Stimulated activated CD4-positive, alpha-beta T cell treated with anti-CD3 and anti-CD28 coated beads, Interleukin-1b, Interleukin-23, amount 100 ng/mL, for 48 hours (primary cell): ENCODE measurements at regions not wholly inside any gene's neighbourhood (a gene's known extent, or its start where the extent isn't known, plus 50 kb on each side); places are given as distances from the start of the nearest gene placed in this dataset.

Experiments
- DNase-seq: peaks from one replicate; pipeline ENCODE4 v3.0.0-alpha.2; 2020

DNA sequence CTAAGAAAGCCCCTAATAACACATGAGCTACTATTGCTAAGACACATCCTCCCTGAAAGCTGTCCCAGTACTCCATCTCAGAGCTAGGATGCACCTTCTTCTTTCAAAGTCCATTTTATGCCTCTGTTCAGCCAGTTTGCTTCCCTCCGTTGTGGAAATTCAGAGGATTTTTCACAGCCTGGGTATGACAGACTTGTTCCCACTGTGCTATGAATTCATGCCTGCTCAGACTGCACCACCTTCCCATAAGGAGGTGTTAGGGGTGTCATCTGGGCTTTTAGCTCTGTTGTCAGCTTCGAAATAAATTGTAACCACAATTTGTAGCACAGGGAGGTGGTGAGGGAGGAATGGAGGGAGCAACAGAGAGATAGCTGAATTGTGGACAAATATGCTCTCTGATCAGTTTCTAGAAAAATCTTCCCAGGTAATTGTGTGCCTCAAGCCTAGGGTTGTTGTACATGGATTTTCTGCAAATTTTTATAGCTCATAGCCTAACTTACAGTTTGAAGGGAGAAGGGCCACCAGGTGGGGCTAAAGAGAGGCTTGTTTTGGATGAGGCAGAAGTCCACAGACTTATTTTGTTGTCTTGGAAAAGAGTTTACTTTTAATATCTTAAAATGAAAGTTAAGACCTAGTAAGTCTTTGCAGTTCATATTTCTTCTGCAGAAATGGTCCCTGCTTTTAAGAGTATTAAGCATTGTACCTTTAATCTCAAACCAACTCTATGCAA is 462.0 kb downstream of the PDCD6IP start:
- peak; percentile 36 for DNase-seq

DNA sequence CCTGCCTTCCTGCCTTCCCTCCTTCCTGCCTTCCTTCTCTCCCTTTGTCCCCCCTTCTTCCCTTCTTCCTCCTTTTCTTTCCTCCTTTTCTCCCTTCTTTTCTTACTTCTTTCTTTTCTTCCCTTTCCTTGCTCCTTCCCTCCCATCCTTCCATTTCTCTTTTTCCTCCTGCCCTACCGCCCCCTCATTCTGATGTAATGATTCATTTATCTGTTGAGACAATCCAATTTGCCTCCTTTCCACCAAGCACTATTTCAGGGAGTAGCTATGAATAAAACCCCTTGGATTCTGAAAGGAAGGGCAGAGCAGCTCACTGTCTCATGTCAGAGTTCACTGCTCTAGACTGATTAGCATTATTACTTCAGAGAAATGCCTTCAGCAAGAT is 462.6 kb downstream of the PDCD6IP start:
- no peak for DNase-seq

DNA sequence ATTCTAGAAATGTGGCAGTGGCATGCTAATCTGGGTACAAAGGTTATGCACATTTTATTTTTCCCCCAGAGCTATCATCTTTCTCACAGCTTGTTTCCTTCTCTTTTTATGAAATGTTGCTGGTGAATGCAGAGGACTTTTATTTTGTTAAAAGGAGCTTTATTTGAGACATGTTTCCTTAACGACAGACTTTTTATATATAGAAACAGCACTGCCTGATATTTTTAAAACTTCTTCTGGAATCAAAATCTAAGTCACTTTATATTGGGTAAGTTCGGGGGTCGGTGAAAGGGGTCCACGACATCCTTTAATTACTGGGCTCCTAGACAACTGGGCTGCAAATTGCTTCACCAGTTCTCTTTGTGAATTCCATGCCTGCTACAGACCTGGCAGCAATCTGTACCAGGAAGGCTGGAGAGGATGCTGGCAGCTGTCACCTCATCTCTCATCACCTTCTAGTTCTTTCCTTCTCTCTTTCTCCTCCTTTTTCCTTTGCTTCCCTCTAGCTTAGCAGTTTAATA is 464.7 kb downstream of the PDCD6IP start:
- no peak for DNase-seq

GRCh38 chr3:34264337-34265041 is 466.1 kb downstream of the PDCD6IP start:
- DNase-seq = no peak

- no peak for DNase-seq
Observed at GRCh38 chr3:34267088-34267487, 468.7 kb downstream of the PDCD6IP start.

DNA sequence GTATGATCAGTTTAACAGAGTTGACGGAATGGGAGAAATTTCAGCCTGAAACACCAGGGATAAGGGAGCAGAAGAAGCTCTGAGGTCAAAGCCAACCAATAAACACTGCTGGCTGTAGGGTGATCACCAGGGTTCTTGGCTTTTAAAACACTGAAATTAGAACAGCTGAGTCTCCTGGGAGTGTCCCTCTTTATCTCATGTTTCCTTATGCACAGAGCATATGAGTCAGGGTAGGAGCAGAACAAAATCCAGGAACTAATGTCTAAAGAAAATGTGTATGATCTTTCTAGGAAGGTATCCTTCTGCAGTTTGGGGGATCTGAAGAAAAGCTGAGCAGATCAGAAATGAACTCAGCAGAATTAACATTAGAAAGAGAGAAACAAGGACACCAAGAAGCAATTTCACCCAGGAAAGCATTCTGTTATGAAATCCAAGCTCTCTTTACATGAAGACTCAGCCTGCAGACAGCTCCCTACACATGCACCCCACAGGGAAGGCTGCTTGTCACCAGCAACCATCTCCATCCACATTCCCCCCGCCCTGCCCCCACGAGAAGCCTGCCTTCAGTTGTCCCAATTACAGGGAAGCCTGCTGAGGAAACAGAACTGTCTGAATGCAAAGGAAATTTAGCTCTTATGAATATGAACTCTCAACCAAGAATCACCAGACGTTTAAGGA is 469.7 kb downstream of the PDCD6IP start:
- no peak for DNase-seq

GRCh38 chr3:34275811-34276210 is 477.4 kb downstream of the PDCD6IP start:
- DNase-seq = no peak

GRCh38 chr3:34276342-34276741 is 477.9 kb downstream of the PDCD6IP start:
- no peak for DNase-seq

DNA sequence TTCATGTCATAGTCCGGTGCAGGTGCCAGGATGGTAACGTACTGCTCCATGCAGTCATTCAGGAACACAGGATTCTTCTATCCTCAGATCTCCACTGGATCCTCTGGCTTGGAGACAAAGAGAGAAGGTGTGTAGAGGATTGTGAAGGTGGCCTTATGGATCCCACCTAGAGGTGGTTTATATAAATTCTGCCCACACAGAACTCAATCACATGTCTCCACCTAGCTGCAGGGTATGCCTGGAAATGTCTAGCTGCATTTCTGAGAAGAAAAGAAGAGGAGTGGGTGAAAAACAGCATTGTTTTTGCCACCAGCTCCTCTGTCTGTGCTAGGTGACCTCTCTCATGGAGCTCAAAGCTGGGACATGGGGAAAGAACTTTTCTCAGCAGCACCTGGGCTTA is 478.7 kb downstream of the PDCD6IP start:
- DNase-seq = no peak

DNA sequence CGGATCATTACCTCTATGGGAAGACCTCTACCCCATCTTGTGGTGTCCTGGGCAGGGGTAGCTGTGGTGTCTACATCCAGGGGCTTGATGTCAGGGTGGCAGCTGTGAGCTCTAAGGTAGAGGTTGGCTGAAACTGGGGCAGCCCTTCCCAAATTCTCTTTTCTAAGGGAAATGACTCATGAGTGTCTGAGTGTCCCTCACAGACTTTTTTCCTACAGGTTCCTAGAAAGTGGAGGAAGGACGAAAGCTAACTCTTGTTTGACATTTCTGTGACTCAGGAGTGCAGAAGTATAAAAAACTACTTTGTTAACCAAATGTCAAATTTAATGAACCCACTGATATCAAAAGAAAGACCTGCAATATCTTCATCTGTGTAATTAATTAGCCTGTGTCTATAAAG is 481.5 kb downstream of the PDCD6IP start:
- no peak for DNase-seq

GRCh38 chr3:34283751-34284150 is 485.3 kb downstream of the PDCD6IP start:
- no peak for DNase-seq

- DNase-seq = no peak
Observed at GRCh38 chr3:34284959-34285826, 486.8 kb downstream of the PDCD6IP start.

DNA sequence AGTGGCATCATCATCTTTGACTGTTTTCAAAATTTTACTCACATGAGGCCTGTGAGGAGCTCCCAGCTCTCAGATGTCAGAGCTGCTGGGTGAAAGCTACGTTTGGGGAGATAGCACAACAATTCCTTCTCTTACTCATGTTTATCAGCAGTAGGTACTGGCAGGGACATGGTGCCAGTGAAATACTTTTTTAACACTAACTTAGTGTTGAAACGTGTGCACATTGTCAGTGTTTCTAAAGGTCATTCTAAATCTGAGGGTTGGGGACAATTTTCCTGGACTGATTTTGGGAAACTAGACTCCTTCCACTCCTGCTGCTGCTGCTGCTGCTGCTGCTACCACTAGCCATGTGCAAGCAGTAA is 487.4 kb downstream of the PDCD6IP start:
- DNase-seq = no peak

GRCh38 chr3:34292605-34293300 is 494.3 kb downstream of the PDCD6IP start:
- no peak for DNase-seq

DNA sequence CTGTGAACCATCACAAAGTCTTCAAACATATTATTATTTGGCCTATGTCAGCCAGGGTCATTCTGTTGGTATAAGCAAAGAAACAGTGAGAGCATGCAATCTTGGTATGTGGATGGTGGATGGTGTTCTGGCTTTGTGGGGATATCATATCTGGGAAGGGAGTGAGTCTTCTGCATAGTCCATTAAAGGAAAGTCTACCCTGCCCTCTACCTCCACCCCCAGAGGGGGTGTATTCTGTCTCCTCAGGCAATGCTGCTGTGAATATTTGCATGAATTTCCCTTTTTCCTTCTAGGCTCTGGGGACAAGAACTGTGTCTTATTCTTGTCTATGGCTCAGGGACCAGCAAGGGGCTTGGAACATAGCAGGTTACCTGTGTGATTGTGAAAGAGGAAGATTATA is 495.8 kb downstream of the PDCD6IP start:
- DNase-seq = no peak

GRCh38 chr3:34296796-34297195 is 498.4 kb downstream of the PDCD6IP start:
- no peak for DNase-seq

DNA sequence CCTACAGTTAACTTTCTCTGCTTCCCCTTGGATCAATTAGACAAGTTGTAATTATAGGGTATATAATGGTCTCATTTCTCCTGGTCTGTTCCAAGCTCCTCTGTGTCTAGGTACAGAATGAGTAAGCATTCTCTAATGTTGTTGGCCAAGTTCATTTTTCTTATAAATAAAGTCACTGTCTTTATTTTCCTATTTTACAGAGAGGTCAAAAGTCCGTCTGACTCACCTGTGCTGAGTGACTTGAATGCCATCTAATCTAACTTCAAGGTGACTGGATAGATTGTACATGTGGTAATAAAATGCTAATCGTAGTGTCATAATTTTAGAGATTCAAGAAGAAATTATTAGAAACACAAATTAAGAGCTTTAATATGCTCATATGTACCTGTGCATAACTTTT is 500.2 kb downstream of the PDCD6IP start:
- no peak for DNase-seq

DNA sequence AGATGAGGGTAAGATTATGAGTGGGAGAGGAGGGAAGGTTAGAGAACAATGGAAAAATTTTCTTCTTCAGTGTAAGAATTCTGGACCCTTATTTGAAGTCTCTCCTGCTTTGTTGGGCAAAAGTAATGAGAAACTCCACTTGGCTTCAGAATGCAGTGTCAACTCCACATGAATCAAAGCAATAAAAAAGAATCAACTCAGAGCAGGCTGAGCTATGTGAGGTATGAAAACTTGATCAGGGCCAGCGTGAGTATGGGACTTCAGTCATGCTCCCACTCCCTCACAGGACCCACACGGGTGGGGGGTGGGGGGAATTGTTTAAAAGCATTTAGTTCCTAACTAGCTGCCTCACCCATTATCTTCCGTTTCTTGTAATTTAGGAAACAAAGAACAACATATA is 502.2 kb downstream of the PDCD6IP start:
- no peak for DNase-seq

DNA sequence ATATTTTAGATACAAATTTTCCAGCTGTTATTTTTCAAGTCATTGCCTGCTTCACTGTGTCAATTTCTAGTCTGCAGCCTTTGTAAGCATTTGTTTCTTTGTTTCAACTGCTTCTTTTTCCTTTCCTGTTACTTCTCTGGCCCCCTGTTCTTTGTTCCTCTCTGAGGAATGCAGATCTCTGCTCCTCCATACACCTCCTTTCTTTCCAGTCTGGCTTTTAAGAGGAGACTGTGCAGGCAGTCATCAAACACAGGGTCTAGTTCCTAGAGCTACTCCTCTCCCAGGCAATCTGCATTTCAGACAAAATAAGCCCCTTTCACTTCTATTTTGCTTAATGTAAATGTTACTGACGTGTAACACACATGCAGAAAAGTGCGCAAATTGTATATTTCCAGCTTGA is 502.9 kb downstream of the PDCD6IP start:
- no peak for DNase-seq

DNA sequence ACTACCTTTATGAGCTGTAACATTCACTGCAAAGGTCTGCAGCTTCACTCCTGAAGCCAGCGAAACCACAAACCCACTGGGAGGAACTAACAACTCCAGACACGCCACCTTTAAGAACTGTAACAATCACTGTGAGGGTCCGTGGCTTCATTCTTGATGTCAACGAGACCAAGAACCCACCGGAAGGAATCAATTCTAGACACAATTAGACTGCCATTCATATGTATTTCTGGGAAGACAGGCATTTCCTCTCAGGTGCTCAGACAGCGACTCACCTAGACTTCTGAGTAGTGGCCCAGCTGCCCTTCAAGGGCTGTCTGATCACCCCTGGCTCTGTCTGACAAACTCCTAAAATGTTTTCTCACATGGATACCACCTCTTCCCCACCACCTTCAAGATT is 506.8 kb downstream of the PDCD6IP start:
- no peak for DNase-seq

DNA sequence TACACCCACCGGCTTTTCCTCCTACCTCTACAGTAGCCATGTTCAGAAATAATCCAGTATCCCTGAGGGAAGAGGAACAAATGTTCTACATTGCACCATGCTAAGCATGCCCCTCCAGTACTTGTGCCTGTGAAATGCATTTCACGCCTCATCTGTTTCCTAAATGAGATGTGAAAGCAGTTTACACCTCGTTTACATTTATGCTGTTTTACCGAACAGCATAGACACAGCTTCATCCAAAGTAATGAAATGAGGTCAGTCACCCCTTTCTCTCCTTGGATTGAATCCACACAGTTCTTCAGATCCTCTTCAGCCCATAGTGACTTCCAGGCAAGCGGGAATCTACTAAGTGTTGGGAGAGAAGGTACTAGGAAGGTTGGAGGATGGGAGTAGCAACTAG is 514.3 kb downstream of the PDCD6IP start:
- DNase-seq = no peak

- no peak for DNase-seq
Observed at GRCh38 chr3:34319881-34320280, 521.5 kb downstream of the PDCD6IP start.
